ENCODE measurements at regions not wholly inside any gene's neighbourhood (a gene's known extent, or its start where the extent isn't known, plus 50 kb on each side); places are given as distances from the start of the nearest gene placed in this dataset.

- TF ChIP-seq CTCF (IDR thresholded peaks at IDR 0.05), result no peak
- TF ChIP-seq EZH2 (IDR thresholded peaks at IDR 0.05), result no peak
These were observed 1073.3 kb upstream of the CDH2 start for GRCh38 chr18:29250259-29250658.
